SKM-1 treated with dmso at 0.1 percent for 144 hours (cell line): ENCODE measurements at regions not wholly inside any gene's neighbourhood (a gene's known extent, or its start where the extent isn't known, plus 50 kb on each side); places are given as distances from the start of the nearest gene placed in this dataset.

Experiments
- DNase-seq: peaks from one replicate; lab custom pipeline; 2025; ENCODE audit not compliant: unreplicated experiment; lab: John Stamatoyannopoulos, UW

DNA sequence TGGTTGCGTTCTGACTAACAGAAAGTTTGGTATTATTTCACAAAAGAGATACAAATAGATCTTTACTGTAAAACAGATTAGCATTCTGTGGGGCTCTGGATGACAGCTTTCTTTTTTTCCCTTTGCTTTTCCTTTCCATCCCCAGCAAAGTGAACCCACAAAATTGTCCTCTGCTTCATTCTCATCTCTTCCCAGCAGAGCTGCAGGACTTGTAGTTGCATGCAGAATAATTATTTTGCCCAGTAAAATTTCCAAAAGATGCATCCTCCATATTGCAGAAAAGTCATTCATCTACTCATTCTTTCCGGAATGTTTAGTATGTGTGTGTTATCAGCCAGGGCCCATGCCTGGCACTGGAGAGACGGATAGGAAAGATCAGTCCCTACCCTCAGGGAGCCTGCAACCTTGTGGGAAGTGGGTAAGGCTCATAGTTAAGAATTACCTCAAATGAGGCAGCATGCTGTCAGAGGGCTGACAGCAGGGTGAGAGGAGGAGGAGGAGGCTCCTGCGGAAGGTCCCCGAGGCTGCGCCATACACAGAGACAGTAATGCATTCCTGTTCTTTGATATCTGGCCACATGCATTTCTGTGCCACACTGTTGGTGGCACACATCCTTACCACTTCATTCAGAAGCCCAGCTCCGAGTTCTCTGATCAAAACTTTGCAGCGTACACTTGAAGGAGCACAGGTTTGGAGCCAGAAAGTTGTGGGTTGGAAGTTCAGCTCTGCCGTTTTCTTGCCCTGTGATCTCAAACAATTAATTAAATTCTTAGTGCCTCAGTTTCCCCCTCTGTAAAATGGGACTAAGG lies 225.4 kb downstream of the MYCN start:
- DNase-seq, result no peak

DNA sequence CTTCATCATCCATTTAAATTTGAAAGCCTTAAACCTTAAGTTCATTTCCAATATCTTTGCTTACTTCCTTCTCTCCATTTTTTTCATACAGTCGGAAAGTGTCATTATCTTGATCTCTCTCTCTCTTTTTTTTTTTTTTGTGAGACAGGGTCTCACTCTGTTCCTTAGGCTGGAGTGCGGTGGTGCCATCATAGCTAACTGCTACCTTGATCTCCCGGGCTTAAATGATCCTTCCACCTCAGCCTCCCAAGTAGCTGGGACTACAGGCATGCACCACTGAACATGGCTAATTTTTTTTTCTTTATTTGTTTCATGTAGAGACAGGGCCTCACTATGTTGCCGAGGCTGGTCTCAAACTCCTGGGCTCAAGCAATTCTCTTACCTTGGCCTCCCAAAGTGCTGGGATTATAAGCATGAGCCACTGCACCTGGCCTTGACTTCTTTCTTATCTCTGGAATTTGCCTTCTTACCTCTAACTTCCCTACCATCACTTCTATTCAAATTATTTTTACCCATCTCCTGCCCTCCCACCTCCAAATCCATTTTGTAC lies 222.2 kb downstream of the MYCN start:
- no peak for DNase-seq

DNA sequence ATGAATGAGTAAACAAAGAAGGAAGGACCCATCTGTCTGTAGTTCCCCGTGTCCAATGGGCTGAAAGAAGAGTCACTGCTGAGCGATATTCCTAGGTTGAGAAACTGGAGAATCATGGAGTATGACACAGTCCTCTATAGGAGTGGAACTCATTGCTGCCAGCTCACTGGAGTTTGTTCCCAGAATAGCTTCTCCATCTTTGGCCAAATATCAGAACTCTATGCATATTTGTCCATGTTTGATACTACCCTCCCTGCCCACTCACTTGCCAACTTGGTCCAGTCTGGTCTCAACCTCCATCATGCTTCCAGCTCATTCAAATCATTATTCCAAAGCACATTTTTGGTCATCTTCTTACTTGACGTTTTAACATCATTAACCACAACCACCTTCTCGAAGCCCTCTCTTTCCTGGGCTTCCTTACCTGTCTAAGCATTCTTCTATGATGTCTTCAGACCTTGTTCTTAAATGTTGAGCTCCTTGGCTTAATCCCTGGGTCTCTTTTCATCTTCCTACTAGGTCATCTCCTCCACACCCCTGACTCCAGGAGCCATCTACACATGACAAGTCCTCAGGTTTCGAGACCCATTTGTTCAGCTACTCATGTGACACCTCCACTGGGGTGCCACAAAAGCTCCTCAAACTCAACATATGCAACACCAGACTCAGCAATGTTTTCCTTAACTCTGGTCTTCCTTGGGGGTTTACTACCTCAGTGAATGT lies 221.6 kb downstream of the MYCN start:
- DNase-seq, result no peak

DNA sequence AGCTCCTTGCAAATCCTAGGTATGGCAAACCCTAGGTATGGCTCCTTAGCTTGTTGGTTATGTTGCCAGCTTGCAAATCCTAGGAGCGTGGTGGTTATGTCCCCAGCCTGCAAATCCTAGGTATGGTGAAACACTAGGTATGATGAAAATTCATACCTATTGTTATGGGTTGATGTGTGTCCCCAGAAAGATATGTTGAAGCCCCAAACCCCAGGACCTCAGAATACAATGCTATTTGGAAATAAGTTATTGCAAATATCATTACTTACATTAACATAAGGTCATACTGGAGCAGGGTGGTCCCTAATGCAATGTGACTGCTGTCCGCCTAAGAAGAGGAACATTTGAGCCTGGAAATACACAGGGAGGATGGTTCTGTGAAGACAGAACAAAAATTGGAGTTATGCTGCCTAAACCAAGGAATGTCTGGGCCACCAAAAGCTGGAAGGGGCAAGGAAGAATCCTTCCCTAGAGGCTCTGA lies 220.8 kb downstream of the MYCN start:
- no peak for DNase-seq

DNA sequence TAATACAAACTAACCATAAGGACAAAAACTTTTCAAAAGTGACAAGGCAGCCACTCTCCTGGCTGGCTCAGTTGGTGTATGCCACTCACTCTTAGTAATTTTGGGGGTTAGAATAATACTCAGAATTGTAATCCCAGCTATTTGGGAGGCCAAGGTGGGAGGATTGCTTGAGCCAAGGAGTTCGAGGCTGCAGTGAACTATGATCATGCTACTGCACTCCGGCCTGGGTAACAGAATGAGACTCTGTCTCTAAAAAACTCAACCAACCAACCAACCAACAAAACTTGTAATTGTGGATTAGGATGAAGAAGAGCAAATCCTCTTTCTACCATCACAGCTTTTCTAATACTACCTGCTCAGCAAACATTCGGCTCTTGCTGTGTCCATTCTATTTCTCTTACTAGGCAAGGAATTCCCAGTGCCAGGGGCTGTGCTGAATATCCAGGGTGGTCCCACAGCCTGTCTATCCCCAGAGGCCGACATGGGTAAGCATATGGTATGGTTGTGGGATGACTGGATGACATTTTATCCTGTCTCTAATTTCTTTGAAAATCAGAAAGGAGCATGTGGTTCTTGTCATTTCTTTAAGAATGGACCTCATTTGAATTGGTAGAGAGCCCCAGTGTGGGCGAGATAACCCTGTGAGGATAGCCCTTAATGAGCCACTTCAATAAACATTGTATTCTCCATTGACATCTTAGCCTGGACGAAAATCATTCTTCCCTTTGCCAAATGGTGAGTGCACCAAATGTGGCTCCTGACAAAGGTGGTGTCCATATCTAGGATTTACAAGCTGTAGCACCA lies 220.1 kb downstream of the MYCN start:
- no peak for DNase-seq

DNA sequence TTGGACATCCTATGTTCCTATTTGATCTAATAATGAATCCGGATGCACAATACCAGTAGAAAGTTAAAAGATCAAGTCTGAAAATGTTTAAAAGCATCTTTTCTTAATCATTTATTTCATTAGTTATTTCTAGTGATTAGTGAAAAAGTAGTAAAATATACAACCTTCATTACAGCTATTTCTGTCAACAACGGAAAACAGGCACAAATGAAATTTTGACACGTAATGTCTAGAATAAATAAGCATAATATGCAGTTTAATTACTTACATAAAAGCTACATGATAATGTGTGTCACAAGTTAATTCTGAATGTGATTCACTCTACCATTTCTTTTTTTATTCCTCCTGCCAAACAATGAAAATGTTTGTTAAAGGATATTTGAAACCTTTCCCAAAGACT lies 216.1 kb downstream of the MYCN start:
- no peak for DNase-seq

DNA sequence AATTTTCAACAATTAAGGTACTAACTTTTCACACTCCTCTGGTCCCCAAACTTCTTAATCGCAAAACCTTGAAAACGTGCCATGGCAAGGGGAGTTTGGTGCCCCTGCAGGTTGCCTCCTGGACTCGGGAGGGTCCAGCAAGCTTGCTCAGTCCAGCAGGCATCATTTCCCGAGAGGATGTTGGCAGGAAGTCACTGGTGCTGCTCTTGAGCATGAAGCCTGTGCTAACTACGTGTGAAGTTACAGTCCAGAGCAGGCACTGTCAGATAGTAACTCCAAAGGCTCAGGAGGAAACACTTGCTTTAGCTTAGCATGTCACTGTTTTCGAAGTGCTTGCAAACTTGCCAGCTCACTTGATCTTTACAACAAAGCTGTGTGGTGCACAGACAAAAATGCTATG lies 215.4 kb downstream of the MYCN start:
- no peak for DNase-seq

DNA sequence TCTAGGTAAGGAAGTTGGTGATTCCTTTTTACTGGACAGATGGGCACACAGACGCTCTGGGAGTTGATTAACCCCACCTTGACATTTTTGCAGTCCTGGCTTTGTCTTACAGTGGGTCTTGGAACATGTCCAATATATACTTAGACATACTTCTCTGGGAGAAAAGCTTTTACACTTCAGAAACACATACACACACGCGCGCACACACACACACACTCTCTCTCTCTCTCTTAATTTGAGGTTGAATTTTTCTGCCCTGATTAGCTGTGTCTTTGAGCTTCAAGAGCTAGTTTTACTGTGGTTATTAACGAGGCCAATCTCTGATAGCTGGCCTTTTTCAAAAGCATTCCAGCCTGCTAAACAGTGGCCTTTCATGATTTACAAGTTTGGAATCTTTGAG lies 215.0 kb downstream of the MYCN start:
- DNase-seq, result no peak

DNA sequence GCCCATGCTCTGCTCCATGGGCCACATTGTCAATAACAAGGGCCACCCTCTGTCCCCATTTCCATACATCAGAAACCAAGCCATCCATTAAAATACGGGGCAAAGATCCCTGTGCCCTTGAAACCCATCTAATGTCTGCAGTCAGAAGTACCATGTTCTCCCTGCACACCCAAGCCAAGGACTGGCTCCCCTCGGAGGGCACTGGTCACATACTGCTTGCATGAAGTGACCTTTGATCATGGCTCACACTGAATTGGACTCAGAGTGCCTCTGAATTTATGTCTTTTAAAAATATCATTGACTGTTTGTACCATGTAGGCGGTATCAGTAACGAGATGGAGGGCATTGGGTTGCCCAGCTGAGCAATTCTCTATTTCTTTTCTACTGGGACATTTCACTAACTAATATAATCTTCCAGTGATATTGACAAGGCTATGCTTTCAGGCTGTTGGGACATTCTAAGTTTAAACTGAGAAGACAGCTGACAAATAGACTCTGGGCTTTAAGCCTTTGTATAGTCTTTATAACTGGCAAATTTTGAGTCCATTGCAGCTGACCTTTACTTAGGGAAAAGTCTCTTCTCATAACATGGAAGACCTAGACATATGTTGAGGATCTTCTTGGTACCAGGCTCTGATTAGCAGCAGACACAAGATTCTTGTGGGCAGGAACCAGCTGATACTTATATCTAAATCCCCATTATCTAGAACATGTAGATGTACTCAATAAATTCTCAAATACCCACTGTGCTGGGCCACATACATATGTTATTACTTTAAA lies 214.3 kb downstream of the MYCN start:
- DNase-seq, result no peak

DNA sequence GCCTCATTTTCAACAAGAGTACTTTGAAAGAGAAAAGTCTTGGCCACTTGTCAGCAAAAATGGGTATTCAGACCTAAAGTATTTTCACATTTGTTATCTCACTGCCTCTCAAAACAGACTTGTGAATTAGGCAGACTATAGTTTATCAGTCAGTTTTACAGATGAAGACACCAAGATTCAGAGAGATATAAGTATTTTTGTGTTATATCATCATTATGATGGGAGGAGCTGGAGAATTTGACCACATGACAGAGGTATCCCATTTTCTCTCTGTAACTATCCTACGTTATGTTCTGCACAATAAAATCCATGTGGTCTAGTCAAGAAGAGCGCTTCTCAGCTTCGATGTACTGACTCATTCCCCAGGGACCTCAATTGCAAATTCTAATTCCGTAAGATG lies 213.7 kb downstream of the MYCN start:
- DNase-seq, result no peak

DNA sequence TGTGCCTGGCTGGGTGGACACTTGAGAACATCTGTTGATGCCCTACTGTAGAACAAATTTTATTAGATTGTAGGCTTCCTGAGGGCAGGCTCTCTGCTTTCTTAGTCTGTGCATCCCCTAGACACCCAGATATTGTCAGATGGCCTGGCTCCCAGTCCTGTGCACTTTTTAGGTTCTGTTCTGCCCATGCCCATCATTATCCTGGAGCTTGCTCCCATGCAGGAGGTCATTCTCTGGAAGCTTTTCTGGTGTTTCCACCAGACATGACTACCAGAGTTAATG lies 213.3 kb downstream of the MYCN start:
- DNase-seq, result no peak

DNA sequence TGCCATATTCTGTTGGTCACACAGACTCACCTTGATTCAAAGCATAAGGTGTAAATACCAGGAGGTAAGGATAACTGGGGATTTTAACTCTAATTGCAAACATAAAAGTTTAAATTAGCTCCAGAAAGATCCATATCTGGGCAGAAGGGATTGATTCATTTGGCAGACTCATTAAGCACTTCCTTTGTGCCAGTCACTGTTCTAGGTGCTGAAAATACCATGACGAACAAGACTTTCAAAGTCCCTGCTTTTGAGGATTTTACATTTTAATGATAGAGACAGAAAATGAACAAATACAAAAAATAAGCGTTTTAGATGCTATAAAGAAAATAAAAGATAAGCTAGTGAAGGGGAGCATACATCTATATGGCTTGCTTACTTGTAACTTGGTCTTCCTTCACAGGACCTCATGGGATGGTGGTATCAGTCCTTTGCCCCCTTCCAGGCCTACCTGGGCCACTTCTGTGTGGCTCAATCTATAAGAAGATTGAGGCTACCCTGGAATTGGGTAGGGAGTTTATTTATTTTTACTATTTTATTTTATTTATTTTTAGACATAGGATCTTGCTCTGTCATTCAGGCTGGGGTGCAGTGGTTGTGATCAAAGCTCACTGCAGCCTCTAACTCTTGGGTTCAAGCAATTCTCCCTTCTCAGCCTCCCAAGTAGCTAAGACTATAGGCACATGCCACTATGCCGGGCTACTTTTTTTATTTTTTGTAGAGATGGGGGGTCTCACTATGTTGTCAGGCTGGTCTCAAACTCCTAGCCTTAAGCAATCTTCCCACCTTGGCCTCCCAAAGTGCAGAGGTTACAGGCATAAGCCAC lies 212.8 kb downstream of the MYCN start:
- DNase-seq, result no peak

DNA sequence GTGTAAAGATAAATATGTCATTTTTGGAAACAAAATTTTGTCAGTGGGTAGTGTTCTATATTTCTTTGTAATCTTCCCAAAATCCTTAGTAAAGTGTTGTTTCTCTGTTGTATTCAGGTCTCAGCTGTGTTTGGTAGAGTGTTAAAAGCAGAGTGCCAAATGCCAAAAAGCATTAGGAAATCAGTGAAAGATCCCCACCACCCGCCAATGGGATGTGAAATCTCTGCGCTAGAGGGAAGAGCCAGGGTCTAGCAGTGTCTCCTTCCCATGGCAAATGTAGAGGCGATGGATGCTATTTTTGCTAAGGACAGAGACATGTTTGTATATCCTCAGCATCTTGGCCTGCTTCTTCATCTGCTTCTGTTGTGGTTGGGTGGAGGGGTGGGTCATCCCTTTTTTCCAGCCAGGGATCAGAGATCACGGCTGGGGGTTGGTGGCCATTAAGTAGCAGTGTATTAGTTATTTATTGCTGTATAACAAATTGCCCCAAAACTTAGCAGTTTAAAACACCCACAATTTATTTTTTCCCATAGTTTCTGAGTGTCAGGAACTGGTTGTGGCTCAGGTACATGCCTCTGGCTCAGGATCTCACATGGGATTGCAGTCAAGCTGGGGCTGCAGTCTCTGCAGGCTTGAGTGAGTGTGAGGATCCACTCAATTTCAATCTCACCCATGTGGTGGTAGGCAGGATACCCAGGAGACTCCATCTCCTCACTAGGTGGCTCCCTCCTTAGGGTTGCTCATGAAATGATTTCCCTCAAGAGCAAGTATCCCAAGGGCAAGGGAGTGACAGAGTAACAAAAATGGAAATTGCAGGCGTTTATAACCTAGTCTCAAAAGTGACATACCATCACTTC lies 211.9 kb downstream of the MYCN start:
- no peak for DNase-seq

DNA sequence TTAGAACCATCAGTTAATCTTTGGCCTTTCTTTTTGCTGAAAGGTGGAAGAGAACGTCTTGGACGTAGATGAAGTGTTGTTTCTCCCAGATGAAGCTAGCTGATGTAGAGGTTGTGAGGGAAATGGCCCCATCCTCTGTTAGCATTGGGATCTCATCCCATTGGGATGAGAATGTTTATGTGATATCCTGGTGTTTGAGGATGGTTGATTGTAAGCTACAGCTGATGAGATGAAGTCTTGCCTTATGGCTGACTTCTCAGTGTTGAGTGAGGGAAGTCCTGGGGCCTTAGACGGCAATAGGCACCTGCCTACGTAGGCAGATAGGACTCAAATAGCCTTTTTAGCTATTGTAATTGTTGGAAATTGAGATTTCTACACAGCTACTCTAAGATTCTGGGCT lies 211.3 kb downstream of the MYCN start:
- no peak for DNase-seq

DNA sequence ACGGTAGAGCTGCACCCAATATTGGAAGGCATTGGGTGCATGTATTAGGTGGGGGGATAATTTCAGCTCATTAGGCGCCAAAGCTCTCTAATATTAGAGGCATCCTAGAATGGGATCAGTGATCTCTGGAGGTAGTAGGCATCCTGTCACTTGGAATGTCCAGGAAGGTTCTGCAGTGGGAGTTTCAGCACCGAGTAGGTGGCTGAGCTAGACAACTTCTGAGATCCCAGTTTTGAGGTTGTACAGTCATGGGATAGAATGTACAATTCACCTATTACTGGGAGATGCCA lies 210.9 kb downstream of the MYCN start:
- DNase-seq, result no peak

DNA sequence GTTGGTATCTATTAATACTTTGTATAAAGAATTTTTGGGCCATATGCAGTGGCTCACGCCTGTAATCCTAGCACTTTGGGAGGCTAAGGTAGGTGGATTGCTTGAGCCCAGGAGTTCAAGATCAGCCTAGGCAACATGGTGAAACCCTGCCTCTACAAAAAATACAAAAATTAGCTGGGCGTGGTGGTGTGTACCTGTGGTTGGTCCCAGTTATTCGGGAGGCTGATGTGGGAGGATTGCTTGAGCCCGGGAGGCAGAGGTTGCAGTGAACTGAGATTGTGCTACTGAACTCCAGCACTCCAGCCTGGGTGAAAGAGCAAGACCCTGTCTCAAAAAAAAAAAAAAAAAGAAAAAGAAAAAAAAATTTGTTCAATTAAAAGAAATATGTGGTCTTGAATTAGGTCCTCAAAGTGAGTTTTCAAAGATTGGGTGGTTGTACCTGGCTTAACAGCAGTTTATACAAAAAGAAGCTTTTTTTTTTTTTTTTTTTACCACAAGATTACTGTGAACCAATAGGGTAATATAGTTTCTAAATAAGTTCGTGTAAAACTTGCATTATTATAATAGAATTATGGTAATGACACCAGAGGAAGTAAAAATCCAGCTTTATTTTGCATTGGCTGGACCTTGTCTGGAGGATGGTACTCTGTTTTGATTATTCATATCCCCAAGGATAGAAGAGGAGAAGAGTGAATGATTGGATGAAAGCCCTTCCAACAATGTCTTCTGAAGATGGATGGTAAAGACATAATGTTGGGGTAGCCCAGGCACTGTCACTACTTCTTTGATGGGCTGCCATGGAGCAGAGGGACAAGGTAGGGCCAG lies 210.3 kb downstream of the MYCN start:
- DNase-seq, result no peak

DNA sequence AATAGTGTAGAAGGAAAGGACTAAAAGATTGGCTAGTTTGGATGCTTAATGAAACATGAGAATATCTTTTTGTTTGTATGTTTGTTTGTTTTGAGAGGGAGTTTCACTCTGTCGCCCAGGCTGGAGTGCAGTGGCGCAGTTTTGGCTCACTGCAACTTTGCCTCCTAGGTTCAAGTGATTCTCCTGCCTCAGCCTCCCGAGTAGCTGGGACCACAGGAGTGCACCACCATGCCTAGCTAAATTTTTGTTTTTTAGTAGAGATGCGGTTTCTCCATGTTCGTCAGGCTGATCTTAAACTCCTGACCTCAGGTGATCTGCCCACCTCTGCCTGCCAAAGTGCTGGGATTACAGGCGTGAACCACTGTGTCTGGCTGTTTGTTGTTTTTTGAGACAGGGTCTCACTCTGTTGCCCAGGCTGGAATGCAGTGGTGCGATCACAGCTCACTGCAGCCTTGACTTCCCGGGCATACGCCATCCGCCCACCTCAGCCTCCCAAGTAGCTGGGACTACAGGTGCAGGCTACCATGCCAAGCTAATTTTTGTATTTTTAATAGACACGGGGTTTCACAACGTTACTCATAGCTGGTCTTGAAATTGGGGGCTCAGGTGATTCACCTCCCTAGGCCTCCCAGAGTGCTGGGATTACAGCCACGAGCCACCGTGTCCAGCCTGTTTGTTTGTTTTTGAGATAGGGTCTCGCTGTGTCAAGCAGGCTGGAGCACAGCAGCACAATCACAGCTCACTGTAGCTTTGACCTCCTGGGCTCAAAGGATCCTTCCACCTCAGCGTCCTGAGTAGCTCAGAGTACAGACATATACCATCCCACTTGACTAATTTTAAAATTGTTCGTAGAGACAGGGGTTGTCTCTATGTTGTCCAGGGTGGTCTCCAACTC lies 209.2 kb downstream of the MYCN start:
- no peak for DNase-seq
